Astrocyte of the cerebellum (primary cell): ENCODE measurements at regions not wholly inside any gene's neighbourhood (a gene's known extent, or its start where the extent isn't known, plus 50 kb on each side); places are given as distances from the start of the nearest gene placed in this dataset.

Source experiments
- DNase-seq: peaks from one replicate; pipeline ENCODE4 v3.0.0-alpha.2; 2011; ENCODE audit warnings: low read depth
- H3K4me3 ChIP-seq: 2 replicates; pipeline ENCODE4 v1.5.1; 2011; ENCODE audit warnings: mild to moderate bottlenecking, low read depth, low read length, moderate library complexity
- in situ Hi-C: cut with HindIII; loops from 2 replicates; pipeline ENCODE4 v1.10.0; 2017; ENCODE audit warnings: low sequenced_read_pairs
- TF ChIP-seq, protein P1 (sequence below): IDR thresholded peaks from 2 replicates; pipeline ENCODE4 v1.5.1; 2012; ENCODE audit warnings: low read length, low read depth, moderate library complexity, mild to moderate bottlenecking; ENCODE audit errors: missing control alignments

DNA sequence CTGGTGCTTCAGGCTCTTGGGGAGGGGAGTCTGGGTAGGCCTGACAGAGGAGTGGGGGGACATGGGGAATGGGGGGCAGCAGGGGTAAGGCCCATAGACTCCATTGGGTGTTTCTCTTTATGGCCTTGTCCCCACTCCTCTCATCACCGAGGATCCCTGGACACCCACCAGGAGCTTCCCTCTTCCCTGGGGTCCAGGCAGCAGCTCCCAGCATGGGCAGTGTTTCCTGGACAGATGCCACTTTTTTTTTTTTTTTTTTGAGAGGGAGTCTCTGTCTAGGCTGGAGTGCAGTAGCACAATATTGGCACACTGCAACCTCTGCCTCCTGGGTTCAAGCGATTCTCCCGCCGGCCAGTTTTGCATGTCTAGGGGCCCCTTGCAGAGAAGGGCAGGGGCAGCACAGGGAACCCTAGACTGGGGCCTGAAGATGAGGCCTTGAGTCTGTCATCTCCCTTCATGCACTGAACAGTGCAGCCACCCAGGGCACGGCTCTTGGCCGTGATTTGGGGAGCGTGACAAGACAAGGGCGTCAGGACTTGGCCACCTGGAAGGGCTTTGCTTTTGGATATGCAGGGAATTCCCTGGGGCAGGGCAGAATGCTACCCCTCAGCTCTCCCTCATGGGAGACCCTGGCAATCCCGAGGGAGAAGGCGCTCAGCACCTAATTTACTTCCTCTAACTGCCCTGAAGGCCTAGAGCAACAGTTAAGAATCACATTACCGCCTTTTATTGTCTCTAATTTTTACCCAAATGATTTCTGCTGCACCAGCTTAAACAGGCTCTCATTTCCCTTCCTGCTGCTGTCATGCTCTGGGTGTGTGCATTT, 213.9 kb upstream of the ZNF536 start:
- DNase-seq: no peak
- in situ Hi-C loops: no loop called here
- H3K4me3 ChIP-seq: no peak overlapping the region
- TF ChIP-seq, protein P1, sequence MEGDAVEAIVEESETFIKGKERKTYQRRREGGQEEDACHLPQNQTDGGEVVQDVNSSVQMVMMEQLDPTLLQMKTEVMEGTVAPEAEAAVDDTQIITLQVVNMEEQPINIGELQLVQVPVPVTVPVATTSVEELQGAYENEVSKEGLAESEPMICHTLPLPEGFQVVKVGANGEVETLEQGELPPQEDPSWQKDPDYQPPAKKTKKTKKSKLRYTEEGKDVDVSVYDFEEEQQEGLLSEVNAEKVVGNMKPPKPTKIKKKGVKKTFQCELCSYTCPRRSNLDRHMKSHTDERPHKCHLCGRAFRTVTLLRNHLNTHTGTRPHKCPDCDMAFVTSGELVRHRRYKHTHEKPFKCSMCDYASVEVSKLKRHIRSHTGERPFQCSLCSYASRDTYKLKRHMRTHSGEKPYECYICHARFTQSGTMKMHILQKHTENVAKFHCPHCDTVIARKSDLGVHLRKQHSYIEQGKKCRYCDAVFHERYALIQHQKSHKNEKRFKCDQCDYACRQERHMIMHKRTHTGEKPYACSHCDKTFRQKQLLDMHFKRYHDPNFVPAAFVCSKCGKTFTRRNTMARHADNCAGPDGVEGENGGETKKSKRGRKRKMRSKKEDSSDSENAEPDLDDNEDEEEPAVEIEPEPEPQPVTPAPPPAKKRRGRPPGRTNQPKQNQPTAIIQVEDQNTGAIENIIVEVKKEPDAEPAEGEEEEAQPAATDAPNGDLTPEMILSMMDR: no peak

DNA sequence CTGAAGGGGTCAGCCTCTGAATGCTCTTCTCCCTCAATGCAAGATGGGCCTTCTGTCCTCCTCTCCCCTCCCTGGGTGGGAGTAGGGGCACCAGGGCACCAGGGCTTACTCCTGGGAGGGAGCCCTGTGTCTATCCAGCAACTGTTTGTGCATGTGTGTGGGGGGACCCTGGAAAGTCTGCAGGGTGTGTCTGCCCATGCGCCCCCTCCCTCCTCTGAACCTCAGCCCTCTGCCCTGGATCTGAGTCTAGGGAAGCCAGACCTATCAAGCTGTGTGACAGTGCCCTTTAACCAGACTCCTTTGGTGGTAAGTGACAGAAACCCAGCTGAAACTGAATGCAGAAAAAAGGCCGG, 213.3 kb upstream of the ZNF536 start:
- in situ Hi-C loops: no loop called here
- TF ChIP-seq, protein P1: no peak
- DNase-seq: no peak
- no peak overlapping the region for H3K4me3 ChIP-seq

DNA sequence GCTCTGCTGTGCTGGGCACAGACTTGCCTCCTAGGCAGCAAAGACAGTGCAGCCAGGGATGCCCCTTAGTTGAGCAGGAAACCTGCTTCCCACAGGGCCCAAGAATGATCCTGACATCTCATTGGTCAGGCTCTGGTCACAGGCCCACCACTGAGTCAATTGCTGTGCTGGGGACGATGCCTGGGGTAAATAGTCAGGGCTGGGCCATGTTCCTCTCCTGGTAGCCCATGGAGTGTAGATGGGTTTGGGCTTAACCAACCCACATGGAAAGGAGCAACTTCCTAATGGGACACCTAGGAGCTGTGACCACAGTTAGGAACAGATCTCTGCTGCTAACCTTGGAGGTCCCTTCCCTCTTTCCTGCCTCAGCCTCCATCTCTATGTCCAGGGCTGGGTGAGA, 212.5 kb upstream of the ZNF536 start:
- in situ Hi-C loops: no loop called here
- TF ChIP-seq, protein P1: no peak
- no peak for DNase-seq
- H3K4me3 ChIP-seq: no peak overlapping the region

DNA sequence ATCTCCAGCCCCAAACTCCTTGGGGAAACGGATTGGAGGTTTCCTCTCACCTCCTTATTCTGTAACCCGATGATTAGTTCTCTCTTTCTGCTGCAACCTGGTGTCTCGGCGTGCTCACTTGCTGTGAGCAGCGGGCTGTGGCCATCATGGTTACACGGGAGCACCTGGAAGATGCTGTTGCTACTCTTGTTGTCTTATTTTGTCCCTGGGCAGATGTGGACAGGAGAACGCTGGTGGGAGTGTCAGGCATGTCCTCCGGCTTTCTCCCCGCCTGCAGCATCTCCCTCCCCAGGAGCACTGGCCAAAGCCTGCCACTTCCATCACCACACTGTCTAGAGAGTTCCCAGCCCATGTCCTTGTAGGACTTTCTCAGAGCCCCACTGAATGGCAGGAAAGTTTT, 211.8 kb upstream of the ZNF536 start:
- in situ Hi-C loops: no loop called here
- TF ChIP-seq, protein P1: no peak

DNA sequence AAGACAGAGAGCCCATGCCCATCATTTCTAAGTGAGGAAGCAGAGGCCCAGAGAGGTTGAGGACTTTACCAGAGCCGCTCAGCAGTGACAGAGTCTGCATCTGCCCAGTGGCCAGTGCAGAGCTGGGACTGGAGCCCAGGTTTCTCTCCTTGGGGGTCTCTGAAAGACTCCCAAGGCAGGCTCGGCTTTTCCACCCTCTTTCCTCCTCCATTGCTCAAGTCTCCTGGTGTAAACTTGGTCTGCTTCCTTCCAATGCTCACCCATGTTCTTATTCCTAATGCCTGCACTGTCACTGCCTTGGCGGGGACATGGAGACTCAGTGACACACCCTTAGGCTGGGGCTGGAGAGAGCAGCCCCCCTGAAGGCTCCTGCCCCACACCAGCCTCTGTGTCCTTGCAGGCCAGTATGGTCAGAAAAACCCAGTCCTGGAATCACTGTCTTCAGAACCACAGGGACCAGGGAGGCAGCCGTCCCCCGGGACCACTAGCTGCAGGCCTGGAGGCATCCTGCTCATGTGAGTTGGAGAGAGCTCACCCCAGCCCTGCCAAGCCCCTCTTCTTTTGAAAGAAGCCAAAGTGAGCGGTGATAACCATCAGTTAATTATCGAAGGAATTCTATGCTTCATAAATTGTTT, 211.0 kb upstream of the ZNF536 start:
- H3K4me3 ChIP-seq: no peak overlapping the region
- TF ChIP-seq, protein P1: no peak
- in situ Hi-C loops: no loop called here
- DNase-seq: no peak

More for the DNA sequence above, 211.8 kb upstream of the ZNF536 start:
- no peak overlapping the region for H3K4me3 ChIP-seq
- no peak for DNase-seq

DNA sequence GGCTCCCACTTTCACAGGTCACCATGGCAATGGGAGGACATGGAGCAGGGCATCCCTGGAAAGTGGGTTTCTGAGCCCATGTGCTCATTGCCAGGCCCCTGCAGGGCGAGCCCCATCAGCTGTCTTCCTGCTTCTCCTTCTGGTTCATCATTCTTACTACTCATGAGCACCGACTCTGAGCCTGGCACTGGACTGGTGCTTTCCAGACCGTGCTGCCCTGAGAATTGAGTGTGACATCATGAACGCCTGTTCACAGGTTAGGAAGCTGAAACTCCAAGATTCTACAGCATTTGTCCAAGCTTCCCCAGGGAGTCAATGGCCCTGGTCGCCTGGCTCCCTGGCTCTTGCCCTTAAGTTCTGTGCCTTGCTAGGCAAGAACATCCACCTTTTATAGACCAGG, 210.4 kb upstream of the ZNF536 start:
- TF ChIP-seq, protein P1: no peak
- in situ Hi-C loops: no loop called here

More for the DNA sequence above, 210.4 kb upstream of the ZNF536 start:
- DNase-seq: no peak
- no peak overlapping the region for H3K4me3 ChIP-seq
